HG03432 (cell line): ENCODE measurements at regions not wholly inside any gene's neighbourhood (a gene's known extent, or its start where the extent isn't known, plus 50 kb on each side); places are given as distances from the start of the nearest gene placed in this dataset.
"Not testable (repeated sequence)": the region's sequence is repeated elsewhere in the genome, so short reads cannot be mapped to it uniquely, and the experiment has no call there.

Experiments
- ATAC-seq: cut with Tn5 transposase; IDR thresholded peaks from one replicate; pipeline ENCODE4 v1.9.1; 2021; ENCODE audit warnings: mild to moderate bottlenecking, moderate library complexity; ENCODE audit not compliant: unreplicated experiment

GRCh38 chr15:24832282-24832681, 122.5 kb upstream of the SNRPN start:
- no peak for ATAC-seq

- ATAC-seq = no peak
Observed at GRCh38 chr15:24835301-24835700, 119.5 kb upstream of the SNRPN start.

DNA sequence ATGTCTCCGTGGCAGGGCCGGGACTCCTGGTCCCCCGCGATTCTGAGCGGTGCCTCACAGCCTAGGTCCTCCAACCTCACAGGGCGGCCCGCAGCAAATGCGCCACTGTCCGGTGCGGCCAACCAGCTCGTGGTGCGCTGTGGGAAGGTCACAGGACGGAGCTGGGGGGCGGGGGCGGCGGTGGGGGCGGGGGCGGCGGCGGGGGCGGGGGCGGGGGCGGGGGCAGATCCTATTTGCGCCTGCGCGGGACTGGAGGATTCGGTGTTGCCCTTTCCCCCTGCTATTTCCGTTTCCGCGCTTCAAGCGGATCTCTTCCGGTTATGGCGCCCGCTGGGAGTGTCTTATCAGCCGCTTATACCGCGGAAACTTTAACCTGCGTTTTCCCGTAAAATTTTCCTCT, 106.7 kb upstream of the SNRPN start:
- no peak for ATAC-seq

DNA sequence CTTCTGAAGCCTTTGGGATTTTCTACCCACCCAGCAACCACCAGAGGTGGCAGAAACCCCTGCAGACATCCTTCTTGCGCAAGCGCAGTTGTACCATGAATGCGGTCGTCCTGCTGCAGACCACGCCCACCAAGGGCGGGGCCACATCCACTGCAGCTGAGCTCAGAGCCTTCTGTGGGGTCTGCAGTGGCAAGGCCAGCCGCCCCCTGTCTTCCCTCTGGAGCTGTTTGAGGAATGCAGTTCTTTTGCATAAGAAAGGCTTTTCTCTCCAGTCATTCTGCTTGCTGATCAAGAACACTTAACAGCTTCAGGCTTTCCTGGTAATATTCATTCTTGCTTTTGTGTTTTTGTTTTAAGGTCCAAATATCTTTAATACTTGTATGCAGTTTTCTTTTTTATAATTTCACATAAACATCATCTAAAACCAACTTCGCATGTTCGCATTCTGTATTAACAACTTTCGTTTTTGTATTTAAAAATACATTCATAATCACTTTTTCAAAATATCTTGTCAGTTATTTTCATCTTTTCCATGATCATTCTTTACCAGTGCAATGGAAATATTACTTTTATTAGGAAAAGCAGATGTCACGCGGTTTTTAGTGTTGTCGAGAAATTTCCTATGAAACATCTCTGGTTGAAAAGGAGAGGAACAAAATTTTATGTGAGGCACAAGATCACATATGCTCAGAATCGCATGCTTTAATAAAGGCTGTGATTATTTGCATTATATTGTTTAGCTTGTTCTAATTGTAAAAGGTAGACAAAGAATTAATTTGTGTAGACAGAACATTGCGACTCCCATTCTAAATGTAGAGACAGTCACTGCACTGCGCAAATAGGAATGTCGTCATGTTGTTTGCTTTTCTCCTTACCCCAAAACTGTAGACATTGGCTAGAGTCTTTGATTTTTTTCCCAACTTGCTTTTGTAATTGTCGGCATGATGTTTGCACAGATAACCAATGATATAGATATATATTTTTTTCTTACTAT, 98.1 kb upstream of the SNRPN start:
- ATAC-seq = no peak

DNA sequence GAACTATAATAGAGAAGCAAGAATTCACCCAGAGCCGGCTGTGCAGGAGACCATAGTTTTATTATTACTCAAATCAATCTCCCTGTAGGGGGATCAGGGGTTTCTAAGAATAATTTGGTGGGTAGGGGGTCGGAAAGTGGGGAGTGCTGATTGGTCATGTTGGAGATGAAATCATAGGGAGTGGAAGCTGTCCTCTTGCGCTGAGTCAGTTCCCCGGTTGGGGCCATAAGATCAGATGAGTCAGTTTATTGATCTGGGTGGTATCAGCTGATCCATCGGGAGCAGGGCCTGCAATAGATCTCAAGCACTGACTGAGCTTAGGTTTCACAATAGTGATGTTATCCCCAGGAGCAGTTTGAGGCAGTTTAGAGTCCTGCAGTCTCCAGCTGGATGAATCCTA, 97.0 kb upstream of the SNRPN start:
- ATAC-seq = no peak

DNA sequence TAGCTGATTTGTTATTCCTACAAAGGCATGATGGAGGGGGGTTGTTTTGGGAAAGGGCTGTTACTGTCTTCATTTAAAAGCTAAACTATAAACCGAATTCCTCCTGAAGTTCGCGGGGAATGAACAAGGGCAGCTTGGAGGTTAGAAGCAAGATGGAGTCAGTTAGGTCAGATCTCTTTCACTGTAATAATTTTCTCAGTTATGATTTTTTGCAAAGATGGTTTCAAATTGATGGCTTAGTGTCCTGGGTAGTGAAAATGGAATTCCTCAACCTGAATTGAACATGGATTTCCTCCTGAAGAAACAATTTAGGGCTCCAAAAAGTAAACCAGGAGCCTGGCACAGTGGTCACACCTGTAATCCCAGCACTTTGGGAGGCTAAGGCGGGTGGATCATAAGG, 96.6 kb upstream of the SNRPN start:
- ATAC-seq = not testable (repeated sequence)

DNA sequence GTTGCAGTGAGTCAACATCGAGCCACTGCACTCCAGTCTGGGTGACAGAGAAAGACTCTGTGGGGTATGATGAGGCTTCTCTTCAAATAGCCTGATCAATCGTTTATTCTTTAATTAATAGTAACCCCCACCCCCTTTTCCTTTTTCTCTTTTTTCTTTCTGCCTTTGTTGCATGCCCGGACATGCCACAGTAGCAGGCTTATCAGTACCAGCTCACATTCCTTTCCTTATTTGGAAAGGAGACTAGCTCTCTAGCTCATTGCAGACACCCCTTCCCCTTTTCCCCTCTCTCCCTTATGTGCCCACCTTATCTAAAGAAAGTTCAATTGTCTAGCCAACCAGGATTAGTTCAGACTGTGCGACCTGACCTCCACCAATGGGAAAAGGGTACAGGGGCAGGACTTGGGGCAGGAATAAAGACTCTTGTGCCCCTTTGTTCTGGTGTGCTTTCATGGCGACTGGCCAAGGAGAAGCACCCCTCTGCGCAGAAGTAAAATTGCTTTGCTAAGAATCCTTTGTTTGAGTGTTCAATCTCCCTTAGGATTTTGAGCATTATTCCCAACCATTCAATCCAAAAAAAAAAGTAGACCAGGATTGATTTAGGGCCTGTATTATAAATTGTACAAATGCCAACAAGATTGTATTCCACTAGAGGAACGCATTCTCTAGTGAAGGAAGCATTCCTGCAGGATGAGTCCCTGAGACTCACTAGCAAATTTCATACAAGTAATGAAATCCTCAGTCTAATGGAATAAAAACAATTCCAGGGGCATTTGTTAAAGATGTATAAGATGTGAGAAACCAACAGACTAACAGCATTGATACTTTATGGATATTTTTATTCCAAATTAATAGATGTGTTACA, 95.8 kb upstream of the SNRPN start:
- no peak for ATAC-seq

- no peak for ATAC-seq
Observed at GRCh38 chr15:24861014-24861690, 93.6 kb upstream of the SNRPN start.

GRCh38 chr15:24862726-24863521, 91.9 kb upstream of the SNRPN start:
- ATAC-seq = no peak

- ATAC-seq = no peak
Observed at GRCh38 chr15:24865303-24865702, 89.5 kb upstream of the SNRPN start.

GRCh38 chr15:24877174-24877573, 77.6 kb upstream of the SNRPN start:
- ATAC-seq = no peak

- no peak for ATAC-seq
Observed at GRCh38 chr15:24878153-24878552, 76.6 kb upstream of the SNRPN start.

- ATAC-seq = no peak
Observed at GRCh38 chr15:24879492-24879891, 75.3 kb upstream of the SNRPN start.

DNA sequence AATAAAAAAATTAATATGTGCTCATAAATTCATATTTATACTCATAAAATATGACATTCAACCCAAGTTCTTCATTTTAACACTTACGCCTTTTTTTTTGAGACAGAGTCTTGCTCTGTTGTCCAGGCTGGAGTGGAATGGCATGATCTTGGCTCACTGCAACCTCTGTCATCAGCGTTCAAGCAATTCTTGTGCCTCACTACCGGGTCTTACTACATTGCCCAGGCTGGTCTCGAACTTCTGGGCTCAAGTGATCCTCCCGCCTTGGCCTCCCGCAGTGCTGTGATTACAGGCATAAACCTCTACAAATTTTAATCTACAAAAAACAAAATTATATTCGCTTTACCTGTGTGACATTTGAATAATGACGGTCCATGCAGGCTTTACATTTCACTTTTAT, 74.1 kb upstream of the SNRPN start:
- no peak for ATAC-seq

DNA sequence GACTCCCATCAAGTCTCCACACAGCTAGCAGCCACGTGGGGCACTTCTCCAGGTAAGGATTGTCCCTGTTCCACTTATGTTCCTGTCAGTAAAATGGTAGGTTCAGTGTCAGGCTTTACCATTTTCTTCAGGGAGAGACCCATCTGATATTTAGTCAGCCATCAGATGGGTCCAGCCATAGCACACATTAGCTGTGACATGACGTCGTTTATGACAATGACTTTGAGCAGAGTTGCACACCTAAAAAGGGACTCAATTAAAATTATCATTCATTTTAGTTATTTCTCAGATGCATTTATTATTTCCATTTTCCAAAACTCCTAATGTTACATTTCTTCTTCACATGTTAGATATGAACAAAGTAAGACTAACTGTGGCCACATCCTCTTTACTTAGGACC, 68.2 kb upstream of the SNRPN start:
- ATAC-seq = no peak

GRCh38 chr15:24898715-24899272, 56.0 kb upstream of the SNRPN start:
- no peak for ATAC-seq

- no peak for ATAC-seq
Observed at GRCh38 chr15:24899367-24899766, 55.4 kb upstream of the SNRPN start.

- no peak for ATAC-seq
Observed at GRCh38 chr15:24899795-24900194, 55.0 kb upstream of the SNRPN start.

DNA sequence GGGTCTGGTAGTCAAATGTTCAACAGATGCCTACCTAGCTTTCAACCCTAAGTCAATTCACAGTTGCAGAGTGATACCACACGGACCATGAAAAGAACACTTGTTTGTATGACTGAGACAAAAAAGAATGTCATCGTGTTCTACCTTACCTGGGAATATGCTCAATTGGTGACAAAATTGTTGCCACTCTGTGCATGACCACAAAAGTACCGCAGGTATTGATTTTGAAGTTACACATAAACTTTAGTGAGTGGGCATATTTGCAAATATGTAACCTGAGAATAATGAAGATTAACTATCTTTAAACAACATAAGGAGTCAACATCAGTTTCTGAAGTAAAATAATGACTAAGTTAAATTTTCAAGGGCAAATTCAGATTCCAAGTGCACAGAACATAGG, 53.4 kb upstream of the SNRPN start:
- no peak for ATAC-seq
